Panc1 (cell line): ENCODE measurements at regions not wholly inside any gene's neighbourhood (a gene's known extent, or its start where the extent isn't known, plus 50 kb on each side); places are given as distances from the start of the nearest gene placed in this dataset.

Experiments used
- ATAC-seq: fragments of 200-7000 bp; cut with Tn5 transposase; 2 replicates; pipeline ENCODE4 v1.9.1; 2020; ENCODE audit warnings: mild to moderate bottlenecking, moderate library complexity
- BruUV-seq: library from RNA; stranded (reverse); fragments of 400-500 nt; replicated peaks from 2 replicates; lab custom pipeline; 2021; lab: Mats Ljungman, UMichigan
- CTCF ChIA-PET: fragments of 300-600 bp; sonication (Branson Sonifier 250); formaldehyde crosslinking; loops from one replicate; lab custom pipeline; 2022; ENCODE audit warnings: antibody characterized with exemption; lab: Charles Lee
- POLR2A ChIA-PET: fragments of 300-600 bp; sonication (Branson Sonifier 250); formaldehyde crosslinking; loops from one replicate; lab custom pipeline; 2022; ENCODE audit warnings: antibody characterized with exemption; lab: Charles Lee
- DNase-seq: peaks from one replicate; pipeline ENCODE4 v3.0.0-alpha.2; 2010; ENCODE audit warnings: low read depth, low spot score
- H3K27ac ChIP-seq: 2 replicates; pipeline ENCODE4 v1.5.1; 2011; ENCODE audit warnings: mild to moderate bottlenecking, low read length, inconsistent platforms
- H3K27me3 ChIP-seq: fragments of 200-500 bp; sonication (Bioruptor generic); 2 replicates; pipeline ENCODE4 v1.6.0; 2014; ENCODE audit warnings: low read length, inconsistent platforms; ENCODE audit not compliant: control insufficient read depth, insufficient read depth
- H3K36me3 ChIP-seq: fragments of 200-500 bp; sonication (Bioruptor generic); 2 replicates; pipeline ENCODE4 v1.5.1; 2014; ENCODE audit warnings: inconsistent platforms, mild to moderate bottlenecking, low read length, moderate library complexity; ENCODE audit not compliant: control insufficient read depth, insufficient read depth
- H3K4me1 ChIP-seq: 2 replicates; pipeline ENCODE4 v1.5.1; 2011; ENCODE audit warnings: inconsistent platforms, mild to moderate bottlenecking, low read length, moderate library complexity; ENCODE audit not compliant: control insufficient read depth, insufficient read depth
- H3K4me3 ChIP-seq, 2 experiments: 2 replicates each; pipeline ENCODE4 v1.5.1; 2011 to 2012; ENCODE audit warnings: low read depth in 2 of 2, low read length in 2 of 2, mild to moderate bottlenecking in 2 of 2, inconsistent platforms in 1 of 2, moderate library complexity in 1 of 2
- H3K9me3 ChIP-seq: fragments of 200-500 bp; sonication (Bioruptor generic); 2 replicates; pipeline ENCODE4 v1.5.1; 2014; ENCODE audit warnings: low read depth, mild to moderate bottlenecking, inconsistent platforms, low read length, moderate library complexity; ENCODE audit not compliant: control insufficient read depth, insufficient read depth
- POLR2AphosphoS5 ChIP-seq: IDR thresholded peaks from 2 replicates; pipeline ENCODE4 v1.6.1; 2012; ENCODE audit warnings: mild to moderate bottlenecking, low read depth, low read length, moderate library complexity
- SIN3A ChIP-seq: IDR thresholded peaks from 2 replicates; pipeline ENCODE4 v1.6.1; 2012; ENCODE audit warnings: low read depth, mild to moderate bottlenecking, low read length, moderate library complexity, borderline replicate concordance; ENCODE audit not compliant: insufficient read depth
- TCF7L2 ChIP-seq: IDR thresholded peaks from 2 replicates; pipeline ENCODE4 v1.6.1; 2011; ENCODE audit warnings: mild to moderate bottlenecking, low read depth, low read length, inconsistent platforms
- in situ Hi-C: cut with HindIII; loops from 2 replicates; pipeline ENCODE4 v1.10.0; 2016; ENCODE audit warnings: low sequenced_read_pairs, low pct_unique_long_range_greater_than_20kb
- intact Hi-C: fragments of 100-400 bp; cut with micrococcal nuclease; formaldehyde crosslinking; loops from one replicate; pipeline ENCODE4 v1.10.0; 2022; ENCODE audit not compliant: unreplicated experiment
- TF ChIP-seq, protein P1 (sequence below), 2 experiments: IDR thresholded peaks; 2 replicates each; pipeline ENCODE4 v1.6.1; 2011 to 2012; ENCODE audit warnings: low read depth in 2 of 2, control low read depth in 1 of 2, low read length in 1 of 2, mild to moderate bottlenecking in 1 of 2, moderate library complexity in 1 of 2; ENCODE audit not compliant: insufficient read depth in 1 of 2
- TF ChIP-seq, protein P2 (sequence below): fragments of 450-650 bp; IDR thresholded peaks from 2 replicates; pipeline ENCODE4 v1.5.1; 2017; ENCODE audit warnings: mild to moderate bottlenecking

DNA sequence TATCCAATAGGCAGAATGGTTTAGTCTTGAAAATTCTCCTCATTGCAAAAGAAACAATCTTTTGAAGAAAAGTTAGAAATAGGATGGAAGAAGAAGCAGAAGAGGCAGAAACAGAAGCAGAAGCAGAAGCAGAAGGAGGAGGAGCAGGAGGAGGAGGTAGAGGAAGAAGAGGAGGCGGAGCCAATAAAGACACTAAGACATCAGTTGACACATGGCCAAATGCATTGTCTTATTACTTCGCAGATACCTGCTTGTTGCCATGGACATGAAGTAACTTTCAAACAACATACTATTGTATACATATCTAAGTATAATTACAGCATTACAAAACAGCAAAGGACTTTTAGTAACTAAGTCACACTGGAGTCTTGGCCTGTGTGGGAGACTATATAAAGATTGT, 606.3 kb downstream of the METTL4 start:
- intact Hi-C loops: no loop called here
- in situ Hi-C loops: no loop called here
- Histone ChIP-seq H3K4me3 (no peak overlapping the region), H3K9me3 (no peaks in the 10 kb centered on the region), H3K4me1 (no peaks in the 10 kb centered on the region), H3K36me3 (no peaks in the 10 kb centered on the region), H3K27ac (no peak overlapping the region), H3K27me3 (no peaks in the 10 kb centered on the region)
- no peak for ATAC-seq
- no peak for DNase-seq
- ChIA-PET POLR2A (no interaction called here), CTCF (no interaction called here)
- TF ChIP-seq, protein P1, sequence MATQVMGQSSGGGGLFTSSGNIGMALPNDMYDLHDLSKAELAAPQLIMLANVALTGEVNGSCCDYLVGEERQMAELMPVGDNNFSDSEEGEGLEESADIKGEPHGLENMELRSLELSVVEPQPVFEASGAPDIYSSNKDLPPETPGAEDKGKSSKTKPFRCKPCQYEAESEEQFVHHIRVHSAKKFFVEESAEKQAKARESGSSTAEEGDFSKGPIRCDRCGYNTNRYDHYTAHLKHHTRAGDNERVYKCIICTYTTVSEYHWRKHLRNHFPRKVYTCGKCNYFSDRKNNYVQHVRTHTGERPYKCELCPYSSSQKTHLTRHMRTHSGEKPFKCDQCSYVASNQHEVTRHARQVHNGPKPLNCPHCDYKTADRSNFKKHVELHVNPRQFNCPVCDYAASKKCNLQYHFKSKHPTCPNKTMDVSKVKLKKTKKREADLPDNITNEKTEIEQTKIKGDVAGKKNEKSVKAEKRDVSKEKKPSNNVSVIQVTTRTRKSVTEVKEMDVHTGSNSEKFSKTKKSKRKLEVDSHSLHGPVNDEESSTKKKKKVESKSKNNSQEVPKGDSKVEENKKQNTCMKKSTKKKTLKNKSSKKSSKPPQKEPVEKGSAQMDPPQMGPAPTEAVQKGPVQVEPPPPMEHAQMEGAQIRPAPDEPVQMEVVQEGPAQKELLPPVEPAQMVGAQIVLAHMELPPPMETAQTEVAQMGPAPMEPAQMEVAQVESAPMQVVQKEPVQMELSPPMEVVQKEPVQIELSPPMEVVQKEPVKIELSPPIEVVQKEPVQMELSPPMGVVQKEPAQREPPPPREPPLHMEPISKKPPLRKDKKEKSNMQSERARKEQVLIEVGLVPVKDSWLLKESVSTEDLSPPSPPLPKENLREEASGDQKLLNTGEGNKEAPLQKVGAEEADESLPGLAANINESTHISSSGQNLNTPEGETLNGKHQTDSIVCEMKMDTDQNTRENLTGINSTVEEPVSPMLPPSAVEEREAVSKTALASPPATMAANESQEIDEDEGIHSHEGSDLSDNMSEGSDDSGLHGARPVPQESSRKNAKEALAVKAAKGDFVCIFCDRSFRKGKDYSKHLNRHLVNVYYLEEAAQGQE (IDR thresholded peaks at IDR 0.05; ENCODE audit: insufficient read depth in 1 of 2, low read depth in 2 of 2, low read length in 1 of 2): no peak
- no TSS peak for BruUV-seq

DNA sequence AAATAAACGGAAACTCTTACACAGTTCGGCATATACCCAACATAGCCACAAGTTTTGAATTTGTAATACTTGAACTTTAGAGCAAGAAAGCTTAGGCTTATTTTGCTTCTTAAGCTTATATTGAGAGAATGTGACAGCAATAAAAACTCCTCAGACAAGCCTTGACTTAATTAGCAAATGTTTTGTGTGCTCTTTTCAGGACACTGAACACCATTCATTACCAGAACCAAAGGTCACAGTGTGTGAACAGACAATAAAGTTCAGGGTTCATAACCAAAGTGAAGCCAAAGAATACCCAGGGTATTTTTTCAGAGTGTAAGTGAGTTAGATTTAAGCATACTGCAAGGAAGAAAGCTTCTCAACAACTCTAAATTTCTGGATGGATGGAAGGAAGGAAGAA, 605.8 kb downstream of the METTL4 start:
- Histone ChIP-seq H3K4me3 (no peak overlapping the region), H3K36me3 (no peaks in the 10 kb centered on the region), H3K4me1 (no peaks in the 10 kb centered on the region), H3K27me3 (no peaks in the 10 kb centered on the region), H3K9me3 (no peaks in the 10 kb centered on the region), H3K27ac (no peak overlapping the region)
- no peak for ATAC-seq
- BruUV-seq: no TSS peak
- TF ChIP-seq, protein P2, sequence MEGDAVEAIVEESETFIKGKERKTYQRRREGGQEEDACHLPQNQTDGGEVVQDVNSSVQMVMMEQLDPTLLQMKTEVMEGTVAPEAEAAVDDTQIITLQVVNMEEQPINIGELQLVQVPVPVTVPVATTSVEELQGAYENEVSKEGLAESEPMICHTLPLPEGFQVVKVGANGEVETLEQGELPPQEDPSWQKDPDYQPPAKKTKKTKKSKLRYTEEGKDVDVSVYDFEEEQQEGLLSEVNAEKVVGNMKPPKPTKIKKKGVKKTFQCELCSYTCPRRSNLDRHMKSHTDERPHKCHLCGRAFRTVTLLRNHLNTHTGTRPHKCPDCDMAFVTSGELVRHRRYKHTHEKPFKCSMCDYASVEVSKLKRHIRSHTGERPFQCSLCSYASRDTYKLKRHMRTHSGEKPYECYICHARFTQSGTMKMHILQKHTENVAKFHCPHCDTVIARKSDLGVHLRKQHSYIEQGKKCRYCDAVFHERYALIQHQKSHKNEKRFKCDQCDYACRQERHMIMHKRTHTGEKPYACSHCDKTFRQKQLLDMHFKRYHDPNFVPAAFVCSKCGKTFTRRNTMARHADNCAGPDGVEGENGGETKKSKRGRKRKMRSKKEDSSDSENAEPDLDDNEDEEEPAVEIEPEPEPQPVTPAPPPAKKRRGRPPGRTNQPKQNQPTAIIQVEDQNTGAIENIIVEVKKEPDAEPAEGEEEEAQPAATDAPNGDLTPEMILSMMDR: no peak
- TF ChIP-seq POLR2AphosphoS5: no peak
- ChIA-PET CTCF (no interaction called here), POLR2A (no interaction called here)
- in situ Hi-C loops: no loop called here
- intact Hi-C loops: no loop called here
- DNase-seq: no peak

DNA sequence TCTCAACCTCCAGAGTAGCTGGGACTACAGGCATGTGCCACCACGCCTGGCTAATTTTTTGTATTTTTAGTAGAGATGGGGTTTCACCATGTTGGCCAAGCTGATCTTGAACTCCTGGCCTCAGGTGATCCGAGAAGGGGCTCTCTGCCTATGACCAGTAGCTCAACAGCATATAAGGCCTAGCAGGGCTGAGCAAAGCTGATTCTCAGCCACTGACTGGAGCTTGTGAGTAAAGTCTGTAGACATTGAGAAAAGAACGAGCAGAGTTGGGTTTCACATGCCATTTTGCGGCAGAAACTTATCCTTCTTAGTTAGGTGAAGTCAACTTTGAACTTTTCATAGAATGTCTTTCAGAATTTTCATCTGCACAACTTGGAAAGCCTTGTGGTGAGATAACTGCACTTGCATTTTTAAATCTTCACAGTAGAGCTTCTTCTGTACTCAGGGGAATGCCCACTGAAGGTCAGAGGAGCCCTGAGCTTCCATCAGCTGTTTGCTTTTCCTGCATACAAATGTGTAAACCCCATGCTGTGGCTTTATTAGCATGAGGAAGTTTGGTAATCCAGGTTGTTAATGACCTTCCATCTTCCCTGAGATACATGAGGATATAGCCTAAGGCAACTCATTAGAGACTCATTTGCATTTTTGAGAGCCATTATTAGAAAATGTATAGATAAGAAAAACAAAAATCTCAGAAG, 602.4 kb downstream of the METTL4 start:
- DNase-seq: no peak
- ATAC-seq: no peak
- Histone ChIP-seq H3K36me3 (no peaks in the 10 kb centered on the region), H3K27me3 (no peaks in the 10 kb centered on the region), H3K27ac (no peak overlapping the region), H3K4me1 (no peaks in the 10 kb centered on the region), H3K9me3 (no peaks in the 10 kb centered on the region), H3K4me3 (no peak overlapping the region)
- intact Hi-C loops (no loop called here), in situ Hi-C loops (no loop called here)
- POLR2A ChIA-PET: no interaction called here
- CTCF ChIA-PET: no interaction called here
- BruUV-seq: no TSS peak
- TF ChIP-seq, protein P2: no peak
- TF ChIP-seq TCF7L2 (no peak), POLR2AphosphoS5 (no peak), SIN3A (no peak)
- TF ChIP-seq, protein P1 (IDR thresholded peaks at IDR 0.05; ENCODE audit: insufficient read depth in 1 of 2, low read depth in 2 of 2, low read length in 1 of 2): no peak
